Keratinocyte (primary cell): ENCODE measurements at regions not wholly inside any gene's neighbourhood (a gene's known extent, or its start where the extent isn't known, plus 50 kb on each side); places are given as distances from the start of the nearest gene placed in this dataset.

Source experiments
- DNase-seq: peaks from one replicate; pipeline ENCODE4 v3.0.0-alpha.2; 2011; ENCODE audit warnings: low read depth, missing footprints, low spot score
- FAIRE-seq: peaks from 2 replicates; lab custom pipeline; 2011; peaks lifted over from hg19 to GRCh38; lab: Jason Lieb, UNC
- H2AFZ ChIP-seq: 2 replicates; pipeline ENCODE4 v1.6.0; 2012; ENCODE audit warnings: low read length, control low read depth, inconsistent platforms; ENCODE audit not compliant: control insufficient read depth
- H3K27ac ChIP-seq: 2 replicates; pipeline ENCODE4 v1.5.1; 2011; ENCODE audit warnings: low read length; ENCODE audit not compliant: control insufficient read depth, insufficient read depth
- H3K27me3 ChIP-seq: 3 replicates; pipeline ENCODE4 v1.6.0; 2011; ENCODE audit warnings: low read length; ENCODE audit not compliant: control insufficient read depth, insufficient read depth; ENCODE audit errors: extremely low read depth
- H3K36me3 ChIP-seq, 2 experiments: 2 replicates in 1 of 2; 3 replicates in 1 of 2; pipeline ENCODE4 v1.5.1; 2011; ENCODE audit warnings: low read length in 2 of 2, mild to moderate bottlenecking in 1 of 2; ENCODE audit not compliant: control insufficient read depth in 2 of 2, insufficient read depth in 2 of 2; ENCODE audit errors: extremely low read depth in 1 of 2
- H3K4me1 ChIP-seq: 3 replicates; pipeline ENCODE4 v1.5.1; 2011; ENCODE audit warnings: low read length; ENCODE audit not compliant: control insufficient read depth, insufficient read depth; ENCODE audit errors: extremely low read depth
- H3K4me2 ChIP-seq: 3 replicates; pipeline ENCODE4 v1.6.0; 2011; ENCODE audit warnings: low read depth, low read length; ENCODE audit not compliant: control insufficient read depth, insufficient read depth; ENCODE audit errors: extremely low read depth
- H3K4me3 ChIP-seq, 3 experiments: fragments of 200-600 bp in 1 of 3; sonication (generic) in 1 of 3; 2 replicates in 2 of 3; 3 replicates in 1 of 3; pipeline ENCODE4 v1.5.1; 2011 to 2016; ENCODE audit warnings: low read length in 3 of 3, mild to moderate bottlenecking in 3 of 3, control low read depth in 2 of 3, inconsistent platforms in 1 of 3, low read depth in 1 of 3, mixed read lengths in 1 of 3, mixed run types in 1 of 3, moderate library complexity in 1 of 3; ENCODE audit not compliant: control insufficient read depth in 2 of 3, insufficient read depth in 2 of 3; ENCODE audit errors: extremely low read depth in 1 of 3
- H3K79me2 ChIP-seq: 2 replicates; pipeline ENCODE4 v1.6.0; 2012; ENCODE audit warnings: low read length; ENCODE audit not compliant: control insufficient read depth, insufficient read depth
- H3K9ac ChIP-seq: 3 replicates; pipeline ENCODE4 v1.6.0; 2011; ENCODE audit warnings: low read length; ENCODE audit not compliant: control insufficient read depth, insufficient read depth; ENCODE audit errors: extremely low read depth
- H3K9me1 ChIP-seq: 3 replicates; pipeline ENCODE4 v1.6.0; 2011; ENCODE audit warnings: low read length; ENCODE audit not compliant: control insufficient read depth, insufficient read depth; ENCODE audit errors: extremely low read depth
- H3K9me3 ChIP-seq: 2 replicates; pipeline ENCODE4 v1.5.1; 2012; ENCODE audit warnings: low read depth, low read length; ENCODE audit not compliant: control insufficient read depth
- H4K20me1 ChIP-seq: 3 replicates; pipeline ENCODE4 v1.6.0; 2011; ENCODE audit warnings: low read length; ENCODE audit not compliant: control insufficient read depth, insufficient read depth; ENCODE audit errors: extremely low read depth
- CTCF ChIP-seq, 3 experiments: IDR thresholded peaks in 1 of 3; conservative IDR thresholded peaks in 1 of 3; optimal IDR thresholded peaks in 1 of 3; 2 replicates in 2 of 3; 3 replicates in 1 of 3; pipeline versions ENCODE3 to v1.5.1; 2011; ENCODE audit warnings: low read length in 3 of 3, mild to moderate bottlenecking in 3 of 3, moderate library complexity in 2 of 3, control low read depth in 1 of 3, inconsistent platforms in 1 of 3; ENCODE audit not compliant: insufficient read depth in 2 of 3; ENCODE audit errors: extremely low read depth in 1 of 3
- EZH2 ChIP-seq: IDR thresholded peaks from one replicate; pipeline ENCODE4 v1.6.1; 2012; ENCODE audit warnings: inconsistent platforms, mild to moderate bottlenecking, low read length, moderate library complexity
- dilution Hi-C: fragments of 300-500 bp; cut with MboI; formaldehyde crosslinking; loops from one replicate; pipeline ENCODE4 v1.7.0; 2020; ENCODE audit warnings: low sequenced_read_pairs; ENCODE audit not compliant: extremely low pct_ligation_motif_present

DNA sequence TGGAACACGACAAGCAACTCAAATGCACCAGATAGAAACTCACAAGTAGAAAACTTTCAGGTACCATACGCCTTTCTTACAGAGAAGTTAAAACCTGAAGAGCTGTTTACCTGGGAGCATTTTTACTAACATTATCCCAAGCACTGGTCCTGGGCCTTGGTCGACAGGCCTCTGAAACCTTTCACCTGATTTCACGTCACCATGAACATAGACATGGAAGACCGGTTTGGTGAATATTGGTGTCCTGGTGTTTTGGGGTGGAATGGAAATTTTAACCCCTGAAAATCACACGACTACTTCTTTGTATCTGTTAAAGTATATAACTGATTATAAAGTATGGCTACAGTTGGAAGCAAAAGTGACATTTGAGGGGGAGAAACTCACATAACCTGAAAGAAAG, 176.6 kb upstream of the ARGLU1 start:
- no peaks in the 10 kb centered on the region for H3K4me1 ChIP-seq

DNA sequence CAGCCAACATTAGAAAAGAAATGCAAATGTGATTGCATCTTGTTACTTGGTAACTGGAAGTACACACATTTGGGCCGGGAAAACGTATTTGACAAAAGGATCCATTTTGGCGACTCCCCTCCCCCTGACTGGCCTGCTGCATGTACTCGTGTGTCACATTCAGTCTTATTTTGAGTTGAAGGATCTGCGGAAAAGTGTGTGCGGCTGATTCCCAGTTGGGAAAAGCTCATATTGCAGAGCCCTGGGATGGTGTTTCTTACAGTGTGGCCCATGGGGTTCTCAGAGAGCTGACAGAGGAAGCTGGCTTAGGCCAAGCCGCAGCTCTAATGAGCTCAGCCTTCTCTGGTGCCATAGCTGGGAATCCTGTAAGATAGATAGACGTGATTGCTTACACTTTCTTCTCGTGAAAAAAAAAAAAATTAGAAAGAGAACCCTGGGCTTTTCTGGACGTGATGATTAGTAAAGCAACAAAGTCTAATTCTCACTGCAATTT, 170.3 kb upstream of the ARGLU1 start:
- Histone ChIP-seq H3K36me3 (no peaks in the 10 kb centered on the region), H2AFZ (no peak overlapping the region), H3K27ac (no peak overlapping the region), H3K9me1 (no peaks in the 10 kb centered on the region), H3K4me2 (no peak overlapping the region), H3K9me3 (no peaks in the 10 kb centered on the region), H3K79me2 (no peaks in the 10 kb centered on the region), H3K4me3 (no peak overlapping the region), H3K9ac (no peak overlapping the region), H3K4me1 (no peaks in the 10 kb centered on the region), H4K20me1 (no peaks in the 10 kb centered on the region), H3K27me3 (no peaks in the 10 kb centered on the region)
- dilution Hi-C loops = no loop called here
- FAIRE-seq = no peak
- TF ChIP-seq CTCF (optimal IDR thresholded peaks at IDR 0.05 in 1 of 3, IDR thresholded peaks at IDR 0.05 in 1 of 3, conservative IDR thresholded peaks at IDR 0.05 in 1 of 3; ENCODE audit: extremely low read depth in 1 of 3, insufficient read depth in 2 of 3, low read length in 3 of 3) (no peak), EZH2 (no peak)
- DNase-seq = no peak

More for the DNA sequence above, 176.6 kb upstream of the ARGLU1 start:
- no peaks in the 10 kb centered on the region for H3K27me3 ChIP-seq
- dilution Hi-C loops = no loop called here
- H3K9ac ChIP-seq = no peak overlapping the region
- no peaks in the 10 kb centered on the region for H3K36me3 ChIP-seq
- H3K9me3 ChIP-seq = no peaks in the 10 kb centered on the region
- no peak overlapping the region for H3K4me2 ChIP-seq
- H2AFZ ChIP-seq = no peak overlapping the region
- no peaks in the 10 kb centered on the region for H4K20me1 ChIP-seq
- no peaks in the 10 kb centered on the region for H3K9me1 ChIP-seq
- H3K79me2 ChIP-seq = no peaks in the 10 kb centered on the region
- FAIRE-seq (no peak), DNase-seq (no peak)
- no peak overlapping the region for H3K4me3 ChIP-seq
- TF ChIP-seq CTCF (optimal IDR thresholded peaks at IDR 0.05 in 1 of 3, IDR thresholded peaks at IDR 0.05 in 1 of 3, conservative IDR thresholded peaks at IDR 0.05 in 1 of 3; ENCODE audit: extremely low read depth in 1 of 3, insufficient read depth in 2 of 3, low read length in 3 of 3) (no peak), EZH2 (no peak)
- no peak overlapping the region for H3K27ac ChIP-seq
